WERI-Rb-1 (cell line): ENCODE measurements at regions not wholly inside any gene's neighbourhood (a gene's known extent, or its start where the extent isn't known, plus 50 kb on each side); places are given as distances from the start of the nearest gene placed in this dataset.

Source experiments
- DNase-seq: peaks from one replicate; pipeline ENCODE4 v3.0.0-alpha.2; 2020
- H3K27ac ChIP-seq: fragments of 250-450 bp; sonication (Bioruptor Pico); 2 replicates; pipeline ENCODE4 v1.5.1; 2020; ENCODE audit warnings: mild to moderate bottlenecking, moderate library complexity
- H3K27me3 ChIP-seq: fragments of 250-450 bp; sonication (Bioruptor Pico); 2 replicates; pipeline ENCODE4 v1.5.1; 2021; ENCODE audit warnings: mild to moderate bottlenecking, low read depth, moderate library complexity; ENCODE audit not compliant: insufficient read depth, severe bottlenecking
- H3K36me3 ChIP-seq: fragments of 250-450 bp; sonication (Bioruptor Pico); 2 replicates; pipeline ENCODE4 v1.5.1; 2020; ENCODE audit warnings: mild to moderate bottlenecking, moderate library complexity
- H3K4me3 ChIP-seq: 2 replicates; pipeline ENCODE4 v1.5.1; 2011; ENCODE audit warnings: low read depth, mild to moderate bottlenecking, control low read depth, low read length
- H3K9me3 ChIP-seq: fragments of 250-450 bp; sonication (Bioruptor Pico); 2 replicates; pipeline ENCODE4 v1.5.1; 2021; ENCODE audit warnings: mild to moderate bottlenecking, moderate library complexity; ENCODE audit not compliant: severe bottlenecking
- TF ChIP-seq, protein P1 (sequence below): IDR thresholded peaks from 2 replicates; pipeline ENCODE4 v1.5.1; 2011; ENCODE audit warnings: low read depth, mild to moderate bottlenecking, control low read depth, inconsistent platforms, low read length

DNA sequence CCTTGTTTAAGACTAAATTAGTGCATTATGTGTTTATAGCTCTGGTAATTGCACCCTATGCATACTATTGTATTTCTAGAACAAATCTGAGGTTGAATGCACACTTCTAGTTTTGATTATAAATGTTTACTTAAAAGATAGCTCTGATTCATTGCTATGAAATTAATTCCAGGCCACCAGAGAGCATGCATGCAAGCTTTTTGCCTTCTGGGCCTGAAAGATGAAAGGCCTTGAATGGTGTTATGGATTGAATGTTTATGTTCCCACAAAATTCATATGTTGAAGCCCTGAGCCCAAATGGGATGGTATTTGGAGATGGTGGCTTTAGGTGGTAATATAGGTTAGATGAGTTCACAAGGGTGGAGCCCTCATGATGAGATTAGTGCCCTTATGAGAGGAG lies 695.0 kb upstream of the MAP3K7 start:
- Histone ChIP-seq H3K36me3 (no peaks in the 10 kb centered on the region), H3K27ac (no peak overlapping the region), H3K9me3 (no peaks in the 10 kb centered on the region), H3K27me3 (no peaks in the 10 kb centered on the region), H3K4me3 (no peak overlapping the region)
- TF ChIP-seq, protein P1, sequence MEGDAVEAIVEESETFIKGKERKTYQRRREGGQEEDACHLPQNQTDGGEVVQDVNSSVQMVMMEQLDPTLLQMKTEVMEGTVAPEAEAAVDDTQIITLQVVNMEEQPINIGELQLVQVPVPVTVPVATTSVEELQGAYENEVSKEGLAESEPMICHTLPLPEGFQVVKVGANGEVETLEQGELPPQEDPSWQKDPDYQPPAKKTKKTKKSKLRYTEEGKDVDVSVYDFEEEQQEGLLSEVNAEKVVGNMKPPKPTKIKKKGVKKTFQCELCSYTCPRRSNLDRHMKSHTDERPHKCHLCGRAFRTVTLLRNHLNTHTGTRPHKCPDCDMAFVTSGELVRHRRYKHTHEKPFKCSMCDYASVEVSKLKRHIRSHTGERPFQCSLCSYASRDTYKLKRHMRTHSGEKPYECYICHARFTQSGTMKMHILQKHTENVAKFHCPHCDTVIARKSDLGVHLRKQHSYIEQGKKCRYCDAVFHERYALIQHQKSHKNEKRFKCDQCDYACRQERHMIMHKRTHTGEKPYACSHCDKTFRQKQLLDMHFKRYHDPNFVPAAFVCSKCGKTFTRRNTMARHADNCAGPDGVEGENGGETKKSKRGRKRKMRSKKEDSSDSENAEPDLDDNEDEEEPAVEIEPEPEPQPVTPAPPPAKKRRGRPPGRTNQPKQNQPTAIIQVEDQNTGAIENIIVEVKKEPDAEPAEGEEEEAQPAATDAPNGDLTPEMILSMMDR = no peak
- DNase-seq = no peak

DNA sequence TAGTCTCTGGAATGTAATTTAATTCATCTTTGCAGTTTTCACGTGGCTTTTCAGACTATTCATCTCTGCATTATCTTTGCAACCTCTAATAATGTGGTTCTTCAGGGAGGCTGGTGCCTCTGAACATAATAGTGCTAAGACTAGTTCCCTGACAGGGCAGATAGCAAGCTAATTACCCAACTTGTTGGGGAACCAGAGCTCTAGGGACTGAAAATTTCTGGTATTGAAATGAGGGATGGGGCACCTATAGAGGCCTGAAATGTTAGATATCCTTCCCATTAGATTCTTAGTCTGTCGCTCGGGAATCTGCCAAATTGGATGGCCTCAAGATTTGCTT lies 693.6 kb upstream of the MAP3K7 start:
- no peak for DNase-seq
- TF ChIP-seq, protein P1 = no peak
- Histone ChIP-seq H3K36me3 (no peaks in the 10 kb centered on the region), H3K4me3 (no peak overlapping the region), H3K9me3 (no peaks in the 10 kb centered on the region), H3K27ac (no peak overlapping the region), H3K27me3 (no peaks in the 10 kb centered on the region)

DNA sequence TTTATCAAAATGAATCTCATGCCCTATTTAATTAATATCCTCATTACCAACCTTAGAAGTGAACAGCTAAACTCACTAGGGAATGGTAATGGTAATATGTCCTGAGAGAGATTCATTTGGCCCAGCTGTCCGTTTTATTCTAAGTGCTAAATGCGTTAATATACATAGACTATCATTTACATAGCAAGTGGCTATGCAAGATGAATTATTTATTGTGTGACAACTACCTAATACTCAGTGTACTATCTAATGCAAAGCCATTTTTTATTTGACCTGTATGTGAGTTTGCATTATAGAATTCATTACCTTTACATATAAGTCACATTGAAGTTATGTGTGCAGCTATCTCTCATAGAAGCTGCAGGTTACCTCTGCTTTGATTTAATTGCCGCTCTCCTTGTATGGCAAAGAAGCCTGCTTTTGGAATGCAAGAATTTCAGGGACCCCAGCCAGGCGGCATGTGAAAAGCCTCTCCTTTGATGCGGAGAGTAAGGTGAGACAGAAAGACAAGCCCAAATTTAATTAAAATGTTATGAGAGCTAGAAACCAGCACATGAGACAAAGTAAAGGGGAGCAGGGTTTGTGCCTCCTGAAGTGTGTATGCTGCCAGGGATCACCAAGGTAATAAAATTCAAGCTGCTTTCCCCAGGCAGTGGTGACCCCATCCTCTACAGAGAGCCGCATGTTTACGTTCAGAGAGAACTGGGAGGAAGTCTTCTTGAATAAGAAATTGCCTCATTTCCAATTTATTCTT lies 693.0 kb upstream of the MAP3K7 start:
- H3K27ac ChIP-seq = no peak overlapping the region
- H3K9me3 ChIP-seq = no peaks in the 10 kb centered on the region
- TF ChIP-seq, protein P1 = no peak
- no peaks in the 10 kb centered on the region for H3K36me3 ChIP-seq
- no peak for DNase-seq
- H3K4me3 ChIP-seq = no peak overlapping the region
- H3K27me3 ChIP-seq = no peaks in the 10 kb centered on the region

DNA sequence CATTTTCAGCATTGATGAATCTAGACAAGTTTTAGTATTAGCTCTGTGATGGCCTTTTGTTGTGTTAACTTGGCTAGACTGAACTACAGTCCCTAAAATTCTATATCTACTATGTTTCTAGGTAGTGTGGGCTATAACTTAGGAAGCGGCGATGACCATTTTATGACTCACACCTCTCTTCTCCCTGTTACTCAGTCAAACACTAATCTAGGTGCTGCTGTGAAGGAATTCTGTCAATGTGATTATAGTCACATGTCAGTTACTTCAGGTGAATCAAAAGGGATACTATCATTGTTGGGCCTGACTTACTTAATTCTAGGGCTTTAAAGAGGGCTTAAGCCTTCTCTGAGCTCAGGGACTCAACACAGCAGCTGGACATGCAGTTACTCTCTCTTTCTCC lies 691.5 kb upstream of the MAP3K7 start:
- Histone ChIP-seq H3K9me3 (no peaks in the 10 kb centered on the region), H3K27ac (no peak overlapping the region), H3K27me3 (no peaks in the 10 kb centered on the region), H3K36me3 (no peaks in the 10 kb centered on the region), H3K4me3 (no peak overlapping the region)
- peak; percentile 19 for DNase-seq
- TF ChIP-seq, protein P1 = no peak

DNA sequence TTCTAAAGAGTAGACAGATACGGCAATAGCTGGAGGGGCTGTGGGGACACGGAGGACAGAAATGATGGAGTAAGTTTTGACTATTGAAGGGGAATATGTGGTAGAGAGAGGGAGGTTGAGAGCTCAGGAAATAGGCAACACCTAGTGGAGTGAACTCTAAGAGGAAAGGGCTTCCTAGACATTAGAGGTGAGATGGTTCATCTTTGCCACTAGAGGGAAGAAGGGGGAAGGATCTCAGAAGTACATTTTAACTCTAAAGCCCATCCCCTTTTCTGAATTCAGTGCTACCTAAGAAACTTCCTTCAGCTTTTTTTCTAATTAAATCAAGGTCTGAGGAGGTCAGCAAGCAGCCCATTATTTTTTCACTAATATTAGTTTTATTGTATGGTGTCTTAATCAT lies 689.4 kb upstream of the MAP3K7 start:
- no peak for DNase-seq
- H3K4me3 ChIP-seq = no peak overlapping the region
- H3K27ac ChIP-seq = no peak overlapping the region
- no peaks in the 10 kb centered on the region for H3K27me3 ChIP-seq
- H3K9me3 ChIP-seq = no peaks in the 10 kb centered on the region
- TF ChIP-seq, protein P1 = peak; percentile 60
- H3K36me3 ChIP-seq = no peaks in the 10 kb centered on the region

DNA sequence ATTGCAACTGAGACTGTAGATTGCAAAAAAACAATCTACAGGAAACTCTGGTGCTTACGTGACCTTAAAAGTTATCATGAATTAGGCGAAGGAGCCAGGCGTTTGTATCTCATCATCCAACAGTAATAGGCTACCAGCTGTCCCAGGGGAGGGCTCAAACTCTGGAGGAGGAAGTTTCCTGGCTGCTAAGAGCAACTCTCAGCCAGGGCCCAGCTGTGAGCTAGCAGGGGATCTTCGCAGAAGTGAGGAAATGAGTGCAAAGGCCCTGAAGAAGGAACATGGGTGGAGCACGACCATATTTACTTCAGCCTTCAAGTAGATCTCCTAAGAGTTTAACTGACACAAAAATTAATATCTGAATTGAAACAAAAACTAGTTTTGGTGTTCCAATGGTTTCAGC lies 686.9 kb upstream of the MAP3K7 start:
- Histone ChIP-seq H3K36me3 (no peaks in the 10 kb centered on the region), H3K27me3 (no peaks in the 10 kb centered on the region), H3K4me3 (no peak overlapping the region), H3K27ac (no peak overlapping the region), H3K9me3 (no peaks in the 10 kb centered on the region)
- TF ChIP-seq, protein P1 = no peak
- DNase-seq = no peak
